ENCODE measurements at regions not wholly inside any gene's neighbourhood (a gene's known extent, or its start where the extent isn't known, plus 50 kb on each side); places are given as distances from the start of the nearest gene placed in this dataset.
"Not testable (repeated sequence)": the region's sequence is repeated elsewhere in the genome, so short reads cannot be mapped to it uniquely, and the experiment has no call there.

DNA sequence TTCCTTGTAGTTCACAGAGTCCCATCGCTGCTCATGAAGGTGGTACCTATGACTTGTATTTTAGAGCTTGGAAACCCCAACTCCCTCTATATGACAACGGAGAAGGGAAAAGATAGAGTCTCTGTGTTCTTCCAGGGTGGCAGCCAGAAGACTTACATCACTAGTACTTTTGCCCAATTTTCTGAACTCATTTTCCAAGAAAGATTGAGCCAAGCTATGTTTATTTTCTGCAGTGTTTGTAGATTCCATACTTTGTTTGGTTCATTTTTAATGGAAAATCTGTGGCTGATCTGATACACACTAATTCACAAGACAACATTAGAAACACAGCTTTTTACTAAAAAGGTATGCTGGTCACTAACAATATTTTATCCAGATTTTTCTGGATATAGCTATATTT lies 60.2 kb upstream of the ATP5MC3 start:
- H3K4me3 ChIP-seq (ENCODE audit: low read length) = no peak overlapping the region

DNA sequence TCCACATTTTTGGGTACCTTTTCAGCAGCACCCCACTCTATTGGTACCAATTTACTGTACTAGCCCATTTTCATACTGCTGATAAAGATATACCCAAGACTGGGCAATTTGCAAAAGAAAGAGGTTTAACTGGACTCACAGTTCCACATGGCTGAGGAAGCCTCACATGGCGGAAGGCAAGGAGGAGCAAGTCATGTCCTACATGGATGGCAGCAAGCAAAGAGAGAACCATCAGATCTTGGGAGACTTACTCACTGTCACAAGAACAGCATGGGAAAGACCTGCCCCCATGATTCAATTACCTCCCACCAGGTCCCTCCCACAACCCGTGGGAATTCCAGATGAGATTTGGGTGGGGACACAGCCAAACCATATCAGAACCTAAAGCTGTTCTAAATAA lies 58.5 kb upstream of the ATP5MC3 start:
- H3K4me3 ChIP-seq (ENCODE audit: low read length); DNase-seq (ENCODE audit: low read depth): not testable (repeated sequence)

More for the DNA sequence above, 60.2 kb upstream of the ATP5MC3 start:
- no peak for DNase-seq (ENCODE audit: low read depth)
- TF ChIP-seq, protein P1, sequence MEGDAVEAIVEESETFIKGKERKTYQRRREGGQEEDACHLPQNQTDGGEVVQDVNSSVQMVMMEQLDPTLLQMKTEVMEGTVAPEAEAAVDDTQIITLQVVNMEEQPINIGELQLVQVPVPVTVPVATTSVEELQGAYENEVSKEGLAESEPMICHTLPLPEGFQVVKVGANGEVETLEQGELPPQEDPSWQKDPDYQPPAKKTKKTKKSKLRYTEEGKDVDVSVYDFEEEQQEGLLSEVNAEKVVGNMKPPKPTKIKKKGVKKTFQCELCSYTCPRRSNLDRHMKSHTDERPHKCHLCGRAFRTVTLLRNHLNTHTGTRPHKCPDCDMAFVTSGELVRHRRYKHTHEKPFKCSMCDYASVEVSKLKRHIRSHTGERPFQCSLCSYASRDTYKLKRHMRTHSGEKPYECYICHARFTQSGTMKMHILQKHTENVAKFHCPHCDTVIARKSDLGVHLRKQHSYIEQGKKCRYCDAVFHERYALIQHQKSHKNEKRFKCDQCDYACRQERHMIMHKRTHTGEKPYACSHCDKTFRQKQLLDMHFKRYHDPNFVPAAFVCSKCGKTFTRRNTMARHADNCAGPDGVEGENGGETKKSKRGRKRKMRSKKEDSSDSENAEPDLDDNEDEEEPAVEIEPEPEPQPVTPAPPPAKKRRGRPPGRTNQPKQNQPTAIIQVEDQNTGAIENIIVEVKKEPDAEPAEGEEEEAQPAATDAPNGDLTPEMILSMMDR (conservative IDR thresholded peaks at IDR 0.05; ENCODE audit: low read depth, low read length) = no peak

DNA sequence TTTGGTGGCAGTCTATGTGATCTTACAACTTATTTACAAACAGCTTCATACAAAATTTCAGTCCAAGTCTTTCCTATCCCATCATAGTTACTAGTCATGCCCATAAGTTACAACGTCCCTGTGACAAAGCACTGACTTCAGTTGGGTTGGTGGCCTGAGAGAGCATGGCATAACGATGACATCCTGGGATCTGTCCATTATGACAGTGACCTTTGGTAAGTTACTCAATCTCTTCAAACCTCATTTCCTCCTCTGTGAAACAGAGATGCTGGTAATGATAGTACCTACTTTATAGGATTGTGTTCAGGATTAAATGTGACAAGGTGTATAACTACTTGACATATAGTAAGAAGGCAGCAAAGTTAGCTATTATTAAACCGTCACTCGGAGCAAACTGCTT lies 55.4 kb upstream of the ATP5MC3 start:
- DNase-seq (ENCODE audit: low read depth) = no peak
- TF ChIP-seq, protein P1 (conservative IDR thresholded peaks at IDR 0.05; ENCODE audit: low read depth, low read length) = no peak
- no peak overlapping the region for H3K4me3 ChIP-seq (ENCODE audit: low read length)

DNA sequence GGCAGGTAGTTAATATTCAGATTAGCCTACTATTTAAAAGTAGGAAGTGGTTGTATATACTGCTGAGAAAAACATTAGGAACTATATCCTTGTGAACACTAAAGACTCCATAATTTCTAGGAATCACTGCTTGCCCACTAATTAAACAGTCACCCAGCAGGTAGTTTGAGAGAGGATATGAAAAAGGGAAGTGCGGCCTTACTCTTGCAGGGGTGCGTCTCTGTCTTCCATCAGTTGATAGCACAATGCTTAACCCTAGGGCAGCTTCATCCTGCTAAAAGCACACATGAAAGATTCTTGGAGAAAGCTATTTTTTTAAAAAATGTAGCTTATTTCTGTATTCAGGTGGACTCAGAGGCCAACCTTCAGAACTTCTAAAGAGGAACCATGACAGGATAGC lies 53.1 kb upstream of the ATP5MC3 start:
- no peak for DNase-seq (ENCODE audit: low read depth)
- H3K4me3 ChIP-seq (ENCODE audit: low read length) = no peak overlapping the region
- TF ChIP-seq, protein P1 (conservative IDR thresholded peaks at IDR 0.05; ENCODE audit: low read depth, low read length) = no peak

DNA sequence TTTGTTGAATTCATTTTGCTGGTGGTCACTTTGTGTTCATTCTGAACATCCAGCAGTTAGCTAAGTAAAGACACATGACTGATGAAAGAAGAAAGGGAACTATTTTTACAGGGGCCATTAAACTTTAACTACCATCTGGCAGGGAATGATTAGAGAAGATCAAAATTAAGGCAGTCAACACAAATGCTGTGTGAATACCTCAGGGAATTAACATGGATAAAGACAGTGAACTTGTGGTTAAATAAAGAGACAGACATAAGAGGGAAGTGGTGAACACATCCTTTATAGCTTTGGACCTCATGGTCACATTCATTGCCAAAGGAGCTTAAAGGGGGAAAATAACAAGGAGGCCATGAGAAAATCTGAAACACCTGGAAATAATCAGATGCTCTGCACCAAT lies 52.6 kb upstream of the ATP5MC3 start:
- H3K4me3 ChIP-seq (ENCODE audit: low read length) = no peak overlapping the region
- TF ChIP-seq, protein P1 (conservative IDR thresholded peaks at IDR 0.05; ENCODE audit: low read depth, low read length) = no peak
- DNase-seq (ENCODE audit: low read depth) = peak; percentile 92

DNA sequence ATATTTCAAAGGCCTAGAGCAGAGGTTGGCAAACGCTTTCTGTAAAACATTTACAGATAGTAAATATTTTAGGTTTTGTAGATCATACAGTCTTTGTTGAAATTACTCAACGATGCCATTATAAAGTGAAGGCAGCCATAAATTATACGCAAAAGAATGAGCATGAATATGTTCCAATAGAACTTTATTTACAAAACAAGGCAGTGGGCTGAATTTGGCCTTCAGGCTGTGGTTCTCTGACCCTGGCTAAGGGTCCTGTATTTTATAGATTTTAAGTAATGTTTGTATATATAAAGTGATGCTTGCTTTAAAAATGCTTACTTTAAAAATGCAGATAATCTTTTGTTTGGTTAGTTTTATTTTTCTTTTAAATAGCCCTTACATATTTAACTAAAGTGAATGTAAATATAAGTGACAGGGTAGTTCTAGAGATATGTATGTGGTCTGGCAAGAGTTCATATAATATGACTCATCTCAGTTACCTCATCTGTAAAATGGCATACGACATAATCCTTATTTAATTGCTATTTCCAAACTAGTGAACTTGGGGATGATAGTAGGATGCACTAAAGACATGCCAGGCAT lies 51.7 kb upstream of the ATP5MC3 start:
- TF ChIP-seq, protein P1 (conservative IDR thresholded peaks at IDR 0.05; ENCODE audit: low read depth, low read length) = no peak
- peak; percentile 90 for DNase-seq (ENCODE audit: low read depth)
- H3K4me3 ChIP-seq (ENCODE audit: low read length) = no peak overlapping the region
